Stimulated activated CD4-positive, alpha-beta T cell treated with anti-CD3 and anti-CD28 coated beads, Interleukin-12 subunit alpha, Interleukin-12 subunit beta, amount 100 ng/mL, for 4 hours (primary cell): ENCODE measurements at regions not wholly inside any gene's neighbourhood (a gene's known extent, or its start where the extent isn't known, plus 50 kb on each side); places are given as distances from the start of the nearest gene placed in this dataset.

Source experiments
- DNase-seq: peaks from one replicate; pipeline ENCODE4 v3.0.0-alpha.2; 2020

GRCh38 chr15:55017635-55018034 lies 179.1 kb downstream of the RSL24D1 start:
- DNase-seq: no peak

GRCh38 chr15:55016225-55016624 lies 180.5 kb downstream of the RSL24D1 start:
- no peak for DNase-seq

GRCh38 chr15:55015093-55015445 lies 181.7 kb downstream of the RSL24D1 start:
- no peak for DNase-seq

- no peak for DNase-seq
These were observed 182.2 kb downstream of the RSL24D1 start for GRCh38 chr15:55014391-55015092.

- DNase-seq: no peak
These were observed 188.3 kb downstream of the RSL24D1 start for GRCh38 chr15:55008421-55008820.

GRCh38 chr15:55007561-55007960 lies 189.2 kb downstream of the RSL24D1 start:
- no peak for DNase-seq

- no peak for DNase-seq
These were observed 191.1 kb downstream of the RSL24D1 start for GRCh38 chr15:55005679-55006078.

GRCh38 chr15:55003965-55004873 lies 192.5 kb downstream of the RSL24D1 start:
- no peak for DNase-seq

GRCh38 chr15:54998661-54999060 lies 198.1 kb downstream of the RSL24D1 start:
- DNase-seq: no peak

- DNase-seq: no peak
These were observed 205.9 kb downstream of the RSL24D1 start for GRCh38 chr15:54990793-54991192.

GRCh38 chr15:54987881-54988280 lies 208.9 kb downstream of the RSL24D1 start:
- DNase-seq: no peak

- no peak for DNase-seq
These were observed 216.8 kb downstream of the RSL24D1 start for GRCh38 chr15:54979964-54980363.

- DNase-seq: no peak
These were observed 234.1 kb downstream of the RSL24D1 start for GRCh38 chr15:54962637-54963036.

- DNase-seq: no peak
These were observed 236.5 kb downstream of the RSL24D1 start for GRCh38 chr15:54960266-54960665.

- DNase-seq: no peak
These were observed 255.3 kb downstream of the RSL24D1 start for GRCh38 chr15:54941417-54941816.

- DNase-seq: no peak
These were observed 279.4 kb downstream of the RSL24D1 start for GRCh38 chr15:54917312-54917711.

- no peak for DNase-seq
These were observed 281.4 kb downstream of the RSL24D1 start for GRCh38 chr15:54915380-54915779.

GRCh38 chr15:54884312-54884711 lies 312.4 kb downstream of the RSL24D1 start:
- no peak for DNase-seq

- DNase-seq: no peak
These were observed 336.8 kb downstream of the RSL24D1 start for GRCh38 chr15:54859982-54860381.

- no peak for DNase-seq
These were observed 342.1 kb downstream of the RSL24D1 start for GRCh38 chr15:54854667-54855066.

- no peak for DNase-seq
These were observed 346.6 kb downstream of the RSL24D1 start for GRCh38 chr15:54850101-54850500.

GRCh38 chr15:54843006-54843405 lies 353.7 kb downstream of the RSL24D1 start:
- DNase-seq: no peak

- DNase-seq: no peak
These were observed 354.9 kb downstream of the RSL24D1 start for GRCh38 chr15:54841701-54842305.
